RKO (cell line): ENCODE measurements at regions not wholly inside any gene's neighbourhood (a gene's known extent, or its start where the extent isn't known, plus 50 kb on each side); places are given as distances from the start of the nearest gene placed in this dataset.

Source experiments
- DNase-seq: peaks from one replicate; pipeline ENCODE4 v3.0.0-alpha.2; 2016; ENCODE audit warnings: low spot score

- no peak for DNase-seq
Observed at GRCh38 chr7:124497176-124497575, 268.4 kb downstream of the GPR37 start.

GRCh38 chr7:124489925-124490324, 275.7 kb downstream of the GPR37 start:
- no peak for DNase-seq

GRCh38 chr7:124489082-124489819, 276.3 kb downstream of the GPR37 start:
- DNase-seq: no peak

- DNase-seq: no peak
Observed at GRCh38 chr7:124482229-124482628, 283.4 kb downstream of the GPR37 start.

GRCh38 chr7:124480821-124481290, 284.7 kb downstream of the GPR37 start:
- no peak for DNase-seq

- DNase-seq: no peak
Observed at GRCh38 chr7:124480036-124480820, 285.4 kb downstream of the GPR37 start.

GRCh38 chr7:124462249-124462648, 303.3 kb downstream of the GPR37 start:
- no peak for DNase-seq

- DNase-seq: no peak
Observed at GRCh38 chr7:124460555-124460954, 305.0 kb downstream of the GPR37 start.

GRCh38 chr7:124460056-124460450, 305.5 kb downstream of the GPR37 start:
- DNase-seq: no peak

- no peak for DNase-seq
Observed at GRCh38 chr7:124459101-124460055, 306.2 kb downstream of the GPR37 start.

- DNase-seq: no peak
Observed at GRCh38 chr7:124457841-124458240, 307.8 kb downstream of the GPR37 start.

GRCh38 chr7:124456286-124456685, 309.3 kb downstream of the GPR37 start:
- DNase-seq: no peak

GRCh38 chr7:124452186-124452585, 313.4 kb downstream of the GPR37 start:
- no peak for DNase-seq

GRCh38 chr7:124449896-124450295, 315.7 kb downstream of the GPR37 start:
- no peak for DNase-seq

GRCh38 chr7:124444696-124445480, 320.7 kb downstream of the GPR37 start:
- no peak for DNase-seq

- DNase-seq: no peak
Observed at GRCh38 chr7:124443762-124444161, 321.8 kb downstream of the GPR37 start.

- no peak for DNase-seq
Observed at GRCh38 chr7:124440081-124440480, 325.5 kb downstream of the GPR37 start.

GRCh38 chr7:124432009-124432578, 333.5 kb downstream of the GPR37 start:
- DNase-seq: no peak

GRCh38 chr7:124429923-124430322, 335.7 kb downstream of the GPR37 start:
- DNase-seq: no peak

- no peak for DNase-seq
Observed at GRCh38 chr7:124428781-124429180, 336.8 kb downstream of the GPR37 start.

- no peak for DNase-seq
Observed at GRCh38 chr7:124426621-124427020, 339.0 kb downstream of the GPR37 start.
